CD14-positive monocyte (primary cell): ENCODE measurements at regions not wholly inside any gene's neighbourhood (a gene's known extent, or its start where the extent isn't known, plus 50 kb on each side); places are given as distances from the start of the nearest gene placed in this dataset.
"Not testable (repeated sequence)": the region's sequence is repeated elsewhere in the genome, so short reads cannot be mapped to it uniquely, and the experiment has no call there.

ENCODE experiments used
- DNase-seq, 3 donors: peaks; one replicate each; pipeline ENCODE4 v3.0.0-alpha.2; 2011 to 2022
- H2AFZ ChIP-seq: 2 replicates; pipeline ENCODE4 v1.6.0; 2012; ENCODE audit warnings: mild to moderate bottlenecking, low read depth, low read length, inconsistent platforms; ENCODE audit not compliant: insufficient read depth, poor library complexity, severe bottlenecking
- H3K27ac ChIP-seq, 2 donors: 1 replicate in 1 of 2; 2 replicates in 1 of 2; pipeline ENCODE4 v1.5.1; 2012 to 2013; ENCODE audit warnings: low read length in 2 of 2, control low read depth in 1 of 2, inconsistent platforms in 1 of 2, low read depth in 1 of 2, mild to moderate bottlenecking in 1 of 2
- H3K27me3 ChIP-seq, 2 donors: one replicate each; pipeline versions ENCODE4 v1.6.0 to v1.6.1; 2011 to 2013; ENCODE audit warnings: low read length in 2 of 2; ENCODE audit not compliant: control insufficient read depth in 2 of 2, insufficient read depth in 2 of 2
- H3K36me3 ChIP-seq, 2 donors: replicated peaks in 1 of 2; 1 replicate in 1 of 2; 2 replicates in 1 of 2; pipeline versions ENCODE4 v1.5.1 to v1.6.1; 2012 to 2013; ENCODE audit warnings: low read length in 2 of 2, control low read depth in 1 of 2, inconsistent platforms in 1 of 2, mild to moderate bottlenecking in 1 of 2; ENCODE audit not compliant: insufficient read depth in 2 of 2, control insufficient read depth in 1 of 2
- H3K4me1 ChIP-seq, 2 donors: 1 replicate in 1 of 2; 2 replicates in 1 of 2; pipeline versions ENCODE4 v1.5.1 to v1.6.1; 2012 to 2013; ENCODE audit warnings: low read length in 2 of 2, control low read depth in 1 of 2, inconsistent platforms in 1 of 2, mild to moderate bottlenecking in 1 of 2, moderate library complexity in 1 of 2; ENCODE audit not compliant: insufficient read depth in 2 of 2, control insufficient read depth in 1 of 2
- H3K4me2 ChIP-seq: replicated peaks from 2 replicates; pipeline ENCODE3; 2012; ENCODE audit warnings: low read length, moderate library complexity, mild to moderate bottlenecking; ENCODE audit not compliant: poor library complexity, severe bottlenecking; ENCODE audit errors: extremely low read depth
- H3K4me3 ChIP-seq, 3 experiments: fragments of 200-600 bp in 1 of 3; sonication (generic) in 1 of 3; replicated peaks in 1 of 3; 1 replicate in 2 of 3; 2 replicates in 1 of 3; pipeline ENCODE4 v1.5.1; 2011 to 2013; ENCODE audit warnings: low read length in 3 of 3, mild to moderate bottlenecking in 3 of 3, control low read depth in 2 of 3, low read depth in 2 of 3, inconsistent platforms in 1 of 3, moderate library complexity in 1 of 3
- H3K79me2 ChIP-seq: 2 replicates; pipeline ENCODE4 v1.6.0; 2012; ENCODE audit warnings: mild to moderate bottlenecking, control low read depth, inconsistent platforms, low read length, moderate library complexity; ENCODE audit not compliant: insufficient read depth
- H3K9ac ChIP-seq: 2 replicates; pipeline ENCODE4 v1.6.0; 2017; ENCODE audit warnings: low read length, mild to moderate bottlenecking; ENCODE audit not compliant: insufficient read depth, poor library complexity, severe bottlenecking
- H3K9me3 ChIP-seq, 2 donors: replicated peaks in 1 of 2; 1 replicate in 1 of 2; 2 replicates in 1 of 2; pipeline versions ENCODE4 v1.5.1 to v1.6.1; 2012 to 2013; ENCODE audit warnings: low read length in 2 of 2, control low read depth in 1 of 2; ENCODE audit not compliant: control insufficient read depth in 1 of 2, insufficient read depth in 1 of 2
- H4K20me1 ChIP-seq: 2 replicates; pipeline ENCODE4 v1.6.0; 2012; ENCODE audit warnings: mild to moderate bottlenecking, low read length, control low read depth, moderate library complexity; ENCODE audit not compliant: insufficient read depth
- H3K27ac Mint-ChIP-seq, 7 donors: one replicate each; pipeline ENCODE4 v1.8.0; 2020; ENCODE audit warnings: mild to moderate bottlenecking in 7 of 7, mixed read lengths in 7 of 7, moderate library complexity in 6 of 7, inconsistent platforms in 2 of 7
- H3K27me3 Mint-ChIP-seq, 3 donors: one replicate each; pipeline ENCODE4 v1.8.0; 2021 to 2022; ENCODE audit warnings: low read depth in 3 of 3, mild to moderate bottlenecking in 3 of 3, mixed read lengths in 3 of 3, moderate library complexity in 3 of 3, inconsistent platforms in 1 of 3
- H3K36me3 Mint-ChIP-seq, 2 donors: one replicate each; pipeline ENCODE4 v1.8.0; 2020; ENCODE audit warnings: mixed read lengths in 2 of 2, inconsistent platforms in 1 of 2, mild to moderate bottlenecking in 1 of 2
- H3K4me1 Mint-ChIP-seq: one replicate; pipeline ENCODE4 v1.8.0; 2020; ENCODE audit warnings: mild to moderate bottlenecking, mixed read lengths
- H3K4me3 Mint-ChIP-seq, 2 donors: one replicate each; pipeline ENCODE4 v1.8.0; 2020; ENCODE audit warnings: mild to moderate bottlenecking in 2 of 2, mixed read lengths in 2 of 2, moderate library complexity in 1 of 2
- H3K9me3 Mint-ChIP-seq, 7 donors: one replicate each; pipeline ENCODE4 v1.8.0; 2020 to 2022; ENCODE audit warnings: mixed read lengths in 7 of 7, mild to moderate bottlenecking in 6 of 7, moderate library complexity in 6 of 7, inconsistent platforms in 2 of 7
- CTCF ChIP-seq: fragments of 200-600 bp; IDR thresholded peaks from one replicate; pipeline ENCODE4 v1.8.0; 2022; ENCODE audit warnings: antibody characterized with exemption, mild to moderate bottlenecking
- WGBS: methylation state at CpG from one replicate; pipeline ENCODE4 v1.1.5; 2013; ENCODE audit warnings: missing lambda C conversion rate; ENCODE audit not compliant: insufficient coverage; 5-methylcytosine and 5-hydroxymethylcytosine counted together
- intact Hi-C, 2 donors: fragments of 100-400 bp; cut with micrococcal nuclease; formaldehyde crosslinking; loops; one replicate each; pipeline versions ENCODE4 v1.15.0 to v1.15.1; 2023

- DNase-seq, intact Hi-C loops, H3K4me3 ChIP-seq, H3K27me3 ChIP-seq, H3K4me2 ChIP-seq, H3K9me3 ChIP-seq, H3K4me3 Mint-ChIP-seq, H3K36me3 ChIP-seq, H4K20me1 ChIP-seq, H3K27ac ChIP-seq, H3K4me1 ChIP-seq, H3K4me1 Mint-ChIP-seq, H2AFZ ChIP-seq, H3K79me2 ChIP-seq, H3K36me3 Mint-ChIP-seq, H3K27me3 Mint-ChIP-seq, H3K9me3 Mint-ChIP-seq, H3K9ac ChIP-seq, H3K27ac Mint-ChIP-seq: not testable (repeated sequence)
- WGBS = no CpG with 5 or more reads among the region's 3 CpGs
Measured at GRCh38 chr14:27831978-27832377, 934.6 kb upstream of the FOXG1 start.

- H3K4me1 Mint-ChIP-seq, H3K4me1 ChIP-seq, H3K36me3 Mint-ChIP-seq, H3K9me3 ChIP-seq, intact Hi-C loops, H3K9me3 Mint-ChIP-seq, H3K27ac Mint-ChIP-seq, H3K27me3 Mint-ChIP-seq, H3K36me3 ChIP-seq, H3K27ac ChIP-seq, DNase-seq, H3K27me3 ChIP-seq, H3K4me3 ChIP-seq, H2AFZ ChIP-seq, H3K79me2 ChIP-seq, H3K9ac ChIP-seq, H3K4me3 Mint-ChIP-seq, H3K4me2 ChIP-seq, H4K20me1 ChIP-seq: not testable (repeated sequence)
- no CpG with 5 or more reads among the region's 5 CpGs for WGBS
Measured at GRCh38 chr14:27833001-27833400, 933.6 kb upstream of the FOXG1 start.

- no peak overlapping the region for H3K4me2 ChIP-seq
- no peak overlapping the region for H3K4me3 ChIP-seq
- no peak overlapping the region for H2AFZ ChIP-seq
- no peaks in the 10 kb centered on the region for H3K79me2 ChIP-seq
- Mint-ChIP-seq H3K9me3 (peaks cover 0 to 2% (median 0%) of the 10 kb centered on the region in 7 donors), H3K4me1 (no peaks in the 10 kb centered on the region), H3K4me3 (no peak overlapping the region), H3K27ac (no peak overlapping the region), H3K27me3 (peaks cover 0 to 2% (median 1%) of the 10 kb centered on the region in 3 donors), H3K36me3 (no peaks in the 10 kb centered on the region)
- H3K9ac ChIP-seq = no peak overlapping the region
- H4K20me1 ChIP-seq = no peaks in the 10 kb centered on the region
- H3K4me1 ChIP-seq = no peaks in the 10 kb centered on the region
- H3K9me3 ChIP-seq = no peaks in the 10 kb centered on the region
- no peaks in the 10 kb centered on the region for H3K36me3 ChIP-seq
- H3K27ac ChIP-seq = no peak overlapping the region
- H3K27me3 ChIP-seq = no peaks in the 10 kb centered on the region
- TF ChIP-seq CTCF = no peak
- intact Hi-C loops = no loop called here
- DNase-seq = no peak
Measured at GRCh38 chr14:27836386-27836785, 930.2 kb upstream of the FOXG1 start.
